ENCODE measurements at regions not wholly inside any gene's neighbourhood (a gene's known extent, or its start where the extent isn't known, plus 50 kb on each side); places are given as distances from the start of the nearest gene placed in this dataset.
"Not testable (repeated sequence)": the region's sequence is repeated elsewhere in the genome, so short reads cannot be mapped to it uniquely, and the experiment has no call there.

GRCh38 chr2:16202266-16203020 lies 262.1 kb downstream of the MYCN start:
- H3K4me3 Mint-ChIP-seq = no peak overlapping the region
- no peak overlapping the region for H3K27ac Mint-ChIP-seq
- no peaks in the 10 kb centered on the region for H3K4me1 Mint-ChIP-seq
- no peak for ATAC-seq (replicated peaks)
- DNase-seq = no peak
- no peaks in the 10 kb centered on the region for H3K36me3 Mint-ChIP-seq
- H3K9me3 Mint-ChIP-seq = peaks cover 0 to 5% of the 10 kb centered on the region in 2 donors
- no peaks in the 10 kb centered on the region for H3K27me3 Mint-ChIP-seq

- no peak for ATAC-seq (replicated peaks)
- Mint-ChIP-seq H3K27ac (no peak overlapping the region), H3K4me3 (no peak overlapping the region), H3K36me3 (no peaks in the 10 kb centered on the region), H3K27me3 (no peaks in the 10 kb centered on the region), H3K9me3 (no peaks in the 10 kb centered on the region), H3K4me1 (no peaks in the 10 kb centered on the region)
- DNase-seq = no peak
These were observed 261.5 kb downstream of the MYCN start for GRCh38 chr2:16201848-16202247.

- H3K4me3 Mint-ChIP-seq = no peak overlapping the region
- H3K4me1 Mint-ChIP-seq = no peaks in the 10 kb centered on the region
- H3K36me3 Mint-ChIP-seq = no peaks in the 10 kb centered on the region
- ATAC-seq (replicated peaks) (no peak), DNase-seq (no peak)
- no peaks in the 10 kb centered on the region for H3K27me3 Mint-ChIP-seq
- no peak overlapping the region for H3K27ac Mint-ChIP-seq
- H3K9me3 Mint-ChIP-seq = no peaks in the 10 kb centered on the region
These were observed 260.3 kb downstream of the MYCN start for GRCh38 chr2:16200554-16201193.

GRCh38 chr2:16199882-16200553 lies 259.7 kb downstream of the MYCN start:
- ATAC-seq (replicated peaks) (no peak), DNase-seq (no peak)
- Mint-ChIP-seq H3K27ac (no peak overlapping the region), H3K36me3 (no peaks in the 10 kb centered on the region), H3K4me3 (no peak overlapping the region), H3K27me3 (no peaks in the 10 kb centered on the region), H3K9me3 (no peaks in the 10 kb centered on the region), H3K4me1 (no peaks in the 10 kb centered on the region)

- DNase-seq; H3K27ac Mint-ChIP-seq; H3K36me3 Mint-ChIP-seq; H3K9me3 Mint-ChIP-seq; H3K27me3 Mint-ChIP-seq; H3K4me1 Mint-ChIP-seq; H3K4me3 Mint-ChIP-seq; ATAC-seq (replicated peaks): not testable (repeated sequence)
These were observed 258.9 kb downstream of the MYCN start for GRCh38 chr2:16199241-16199640.

- H3K27ac Mint-ChIP-seq = no peak overlapping the region
- no peaks in the 10 kb centered on the region for H3K4me1 Mint-ChIP-seq
These were observed 258.0 kb downstream of the MYCN start for GRCh38 chr2:16198166-16198912.

DNA sequence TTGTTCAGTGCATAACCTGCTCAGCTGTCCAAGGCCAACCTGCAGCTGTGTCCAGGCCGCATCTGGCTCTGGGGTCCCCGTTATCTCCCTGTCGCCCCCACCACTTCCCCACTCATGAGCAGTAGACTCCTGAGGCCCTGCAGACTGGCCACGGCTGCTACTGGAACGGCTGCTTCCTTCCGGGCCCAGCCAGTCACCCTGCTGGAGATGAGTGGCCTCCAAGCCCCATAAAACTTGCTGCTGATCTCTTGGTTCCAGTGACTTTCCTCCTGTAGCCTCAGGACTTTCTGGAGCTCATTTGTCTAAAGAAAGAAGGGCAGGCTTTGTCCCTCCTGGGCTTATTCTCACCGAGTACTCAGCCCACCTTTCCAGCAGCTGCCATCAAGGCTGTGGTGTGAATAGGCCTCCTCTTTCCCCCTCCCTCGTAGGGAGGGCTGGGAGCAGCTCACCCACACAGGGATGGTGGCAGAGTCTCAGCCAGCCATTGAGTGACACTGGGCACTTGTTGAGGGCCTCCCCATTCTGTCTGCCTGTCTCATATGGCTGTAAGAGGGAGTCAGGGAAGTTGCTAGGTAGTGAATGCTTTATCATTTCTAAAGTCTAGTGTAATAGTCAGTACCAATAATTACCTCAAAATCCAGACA lies 257.3 kb downstream of the MYCN start:
- Mint-ChIP-seq H3K36me3 (no peaks in the 10 kb centered on the region), H3K9me3 (no peaks in the 10 kb centered on the region), H3K27ac (no peak overlapping the region), H3K4me3 (no peak overlapping the region), H3K27me3 (no peaks in the 10 kb centered on the region), H3K4me1 (no peaks in the 10 kb centered on the region)
- DNase-seq (no peak), ATAC-seq (replicated peaks) (no peak)

More at GRCh38 chr2:16198166-16198912, 258.0 kb downstream of the MYCN start:
- H3K9me3 Mint-ChIP-seq = no peaks in the 10 kb centered on the region
- no peaks in the 10 kb centered on the region for H3K36me3 Mint-ChIP-seq
- DNase-seq = no peak
- no peaks in the 10 kb centered on the region for H3K27me3 Mint-ChIP-seq
- no peak overlapping the region for H3K4me3 Mint-ChIP-seq
- no peak for ATAC-seq (replicated peaks)

DNA sequence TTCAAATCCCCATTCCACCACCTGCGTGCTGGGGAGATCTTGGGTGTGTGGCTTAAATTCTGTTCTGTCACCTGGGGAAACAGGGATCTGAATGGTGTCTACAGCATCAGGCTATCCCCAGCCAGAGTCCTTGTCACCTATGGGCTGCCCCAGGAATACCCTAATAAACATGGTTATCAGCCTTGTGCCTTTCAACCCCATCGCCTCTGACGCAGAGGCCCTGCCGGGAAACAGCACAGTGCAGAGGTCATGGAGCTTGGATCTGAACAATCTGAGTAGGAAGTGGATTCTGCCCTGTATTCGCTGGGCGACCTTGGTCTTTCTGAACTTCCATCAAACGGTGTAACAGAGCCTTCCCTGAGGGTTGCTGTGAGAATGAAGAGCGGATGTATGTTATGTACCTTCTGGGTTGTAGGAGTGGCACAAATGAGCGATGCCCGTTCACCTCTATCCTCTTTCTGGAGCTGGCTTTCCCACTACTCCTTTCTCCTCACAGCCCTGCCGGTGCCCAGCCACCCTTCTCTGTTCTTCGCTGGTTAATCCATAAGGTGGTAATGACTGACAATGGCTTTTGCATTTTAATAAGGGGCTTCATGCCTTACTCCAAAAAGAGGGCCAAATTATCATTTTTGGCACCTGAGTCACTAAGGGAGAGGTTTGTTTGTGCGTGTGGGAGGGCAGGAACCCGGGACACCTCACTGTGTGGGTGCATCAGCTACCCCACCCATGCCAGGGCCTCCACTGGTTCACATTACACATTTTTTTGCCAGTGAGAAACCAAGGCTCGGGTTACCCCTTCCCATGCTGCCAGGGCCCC lies 256.5 kb downstream of the MYCN start:
- H3K36me3 Mint-ChIP-seq = no peaks in the 10 kb centered on the region
- H3K9me3 Mint-ChIP-seq = no peaks in the 10 kb centered on the region
- ATAC-seq (replicated peaks) = no peak
- H3K4me3 Mint-ChIP-seq = no peak overlapping the region
- H3K4me1 Mint-ChIP-seq = no peaks in the 10 kb centered on the region
- H3K27ac Mint-ChIP-seq = no peak overlapping the region
- no peaks in the 10 kb centered on the region for H3K27me3 Mint-ChIP-seq
- no peak for DNase-seq

GRCh38 chr2:16195681-16196070 lies 255.3 kb downstream of the MYCN start:
- H3K9me3 Mint-ChIP-seq = no peaks in the 10 kb centered on the region
- DNase-seq (no peak), ATAC-seq (replicated peaks) (no peak)
- no peaks in the 10 kb centered on the region for H3K4me1 Mint-ChIP-seq
- no peaks in the 10 kb centered on the region for H3K36me3 Mint-ChIP-seq
- H3K27ac Mint-ChIP-seq = no peak overlapping the region
- no peaks in the 10 kb centered on the region for H3K27me3 Mint-ChIP-seq
- no peak overlapping the region for H3K4me3 Mint-ChIP-seq

DNA sequence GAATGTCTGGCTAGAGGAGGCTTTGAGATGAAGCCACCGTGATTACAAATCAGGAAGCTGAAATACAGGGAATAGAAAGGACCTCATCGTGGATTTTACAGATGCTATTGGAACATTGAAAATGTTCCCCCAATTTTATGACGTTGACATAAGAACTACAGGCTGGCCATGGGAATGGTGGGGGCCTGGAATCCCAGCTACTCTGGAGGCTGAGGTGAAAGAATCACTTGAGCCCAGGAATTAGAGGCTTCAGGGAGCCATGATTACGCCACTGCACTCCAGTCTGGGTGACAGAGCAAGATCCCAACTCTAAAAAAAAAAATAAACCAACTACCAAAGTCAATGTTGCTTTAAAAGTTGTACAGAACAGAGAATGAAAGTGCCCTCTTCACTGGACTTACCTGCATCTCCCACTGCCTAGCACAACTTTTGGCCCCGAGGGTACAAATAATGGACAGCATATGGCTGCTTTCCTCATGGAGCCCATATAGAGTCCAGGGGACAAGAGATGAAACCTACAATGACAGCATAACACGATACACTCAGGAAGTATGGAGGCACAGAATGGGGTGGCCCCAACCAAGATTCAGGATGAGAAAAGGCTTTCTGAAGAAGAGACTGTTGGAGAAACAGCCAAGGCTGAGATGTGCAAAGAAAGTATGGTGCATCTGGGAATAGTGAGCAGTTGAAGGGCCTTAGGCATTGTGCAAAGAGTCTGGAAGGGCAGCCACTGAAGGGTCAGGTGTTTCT lies 254.8 kb downstream of the MYCN start:
- no peak for ATAC-seq (replicated peaks)
- no peak overlapping the region for H3K27ac Mint-ChIP-seq

GRCh38 chr2:16194530-16194929 lies 254.2 kb downstream of the MYCN start:
- no peaks in the 10 kb centered on the region for H3K27me3 Mint-ChIP-seq
- no peak for ATAC-seq (replicated peaks)
- H3K4me3 Mint-ChIP-seq = no peak overlapping the region
- no peaks in the 10 kb centered on the region for H3K36me3 Mint-ChIP-seq
- DNase-seq = no peak
- H3K27ac Mint-ChIP-seq = no peak overlapping the region
- no peaks in the 10 kb centered on the region for H3K4me1 Mint-ChIP-seq
- no peaks in the 10 kb centered on the region for H3K9me3 Mint-ChIP-seq

More for the DNA sequence above, 254.8 kb downstream of the MYCN start:
- Mint-ChIP-seq H3K27me3 (no peaks in the 10 kb centered on the region), H3K4me1 (no peaks in the 10 kb centered on the region), H3K36me3 (no peaks in the 10 kb centered on the region), H3K4me3 (no peak overlapping the region), H3K9me3 (no peaks in the 10 kb centered on the region)
- no peak for DNase-seq

DNA sequence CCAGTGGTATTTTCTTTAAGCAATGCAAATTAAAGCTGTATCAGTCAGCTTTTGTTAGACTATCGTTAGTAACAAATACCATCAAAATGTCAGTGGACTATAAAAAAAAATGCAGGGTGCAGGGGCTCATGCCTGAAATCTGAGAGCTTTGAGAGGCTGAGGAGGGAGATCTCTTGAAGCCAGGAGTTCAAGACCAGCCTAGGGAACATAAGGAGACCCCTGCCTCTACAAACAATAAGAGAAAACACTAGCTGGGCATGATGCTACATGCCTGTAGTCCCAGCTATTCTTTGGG lies 253.7 kb downstream of the MYCN start:
- H3K27me3 Mint-ChIP-seq = no peaks in the 10 kb centered on the region
- ATAC-seq (replicated peaks) (no peak), DNase-seq (no peak)
- H3K27ac Mint-ChIP-seq = no peak overlapping the region
- H3K36me3 Mint-ChIP-seq = no peaks in the 10 kb centered on the region
- no peaks in the 10 kb centered on the region for H3K9me3 Mint-ChIP-seq
- no peaks in the 10 kb centered on the region for H3K4me1 Mint-ChIP-seq
- no peak overlapping the region for H3K4me3 Mint-ChIP-seq
